ENCODE measurements at regions not wholly inside any gene's neighbourhood (a gene's known extent, or its start where the extent isn't known, plus 50 kb on each side); places are given as distances from the start of the nearest gene placed in this dataset.

- TF ChIP-seq CTCF (IDR thresholded peaks at IDR 0.05; ENCODE audit: low read depth, low read length, poor library complexity, severe bottlenecking) (no peak), EZH2phosphoT487 (IDR thresholded peaks at IDR 0.05; ENCODE audit: borderline replicate concordance, low read length) (no peak)
Measured at GRCh38 chrX:5640071-5640470, 588.6 kb downstream of the NLGN4X start.

Measured in DOHH2 (cell line).